HepG2 (cell line): ENCODE measurements at regions not wholly inside any gene's neighbourhood (a gene's known extent, or its start where the extent isn't known, plus 50 kb on each side); places are given as distances from the start of the nearest gene placed in this dataset.

ENCODE experiments used
- HES4 ChIP-seq: sonication (generic); formaldehyde crosslinking; IDR thresholded peaks from 2 replicates; pipeline ENCODE4 v1.9.0; 2021; ENCODE audit warnings: mild to moderate bottlenecking, missing genetic modification reagents, borderline replicate concordance
- MAFK ChIP-seq, 2 experiments: IDR thresholded peaks in 1 of 2; conservative IDR thresholded peaks in 1 of 2; 2 replicates each; pipeline ENCODE4 v1.6.1; 2011; ENCODE audit warnings: improper control_type of control experiment in 2 of 2, low read length in 2 of 2
- PBX3 ChIP-seq: sonication (generic); formaldehyde crosslinking; IDR thresholded peaks from 2 replicates; pipeline ENCODE4 v1.8.1; 2023; ENCODE audit warnings: missing genetic modification reagents, inconsistent platforms, borderline replicate concordance
- SNAPC2 ChIP-seq: sonication (generic); formaldehyde crosslinking; IDR thresholded peaks from 2 replicates; pipeline ENCODE4 v1.8.1; 2022; ENCODE audit warnings: mild to moderate bottlenecking, missing genetic modification reagents
- ZBTB7A ChIP-seq: sonication (generic); formaldehyde crosslinking; IDR thresholded peaks from 2 replicates; pipeline ENCODE4 v1.8.0; 2022; ENCODE audit warnings: mild to moderate bottlenecking, missing genetic modification reagents
- ZNF253 ChIP-seq: sonication (generic); formaldehyde crosslinking; IDR thresholded peaks from 2 replicates; pipeline ENCODE4 v1.8.0; 2022; ENCODE audit warnings: mild to moderate bottlenecking, missing genetic modification reagents, borderline replicate concordance

GRCh38 chr9:22214497-22215031 is 205.5 kb upstream of the CDKN2B start:
- TF ChIP-seq PBX3 (no peak), ZBTB7A (CRISPR knock-in tag) (no peak), HES4 (CRISPR knock-in tag) (no peak), MAFK (conservative IDR thresholded peaks at IDR 0.05 in 1 of 2, IDR thresholded peaks at IDR 0.05 in 1 of 2; ENCODE audit: low read length in 2 of 2) (no peak), SNAPC2 (CRISPR knock-in tag) (no peak), ZNF253 (CRISPR knock-in tag) (no peak)
